D721Med (cell line): ENCODE measurements at regions not wholly inside any gene's neighbourhood (a gene's known extent, or its start where the extent isn't known, plus 50 kb on each side); places are given as distances from the start of the nearest gene placed in this dataset.
"Not testable (repeated sequence)": the region's sequence is repeated elsewhere in the genome, so short reads cannot be mapped to it uniquely, and the experiment has no call there.

Experiments used
- DNase-seq: peaks from one replicate; pipeline ENCODE4 v3.0.0; 2011; ENCODE audit warnings: low spot score; ENCODE audit not compliant: insufficient read length
- FAIRE-seq: peaks from 2 replicates; lab custom pipeline; 2011; peaks lifted over from hg19 to GRCh38; lab: Jason Lieb, UNC
- TF ChIP-seq, protein P1 (sequence below): IDR thresholded peaks from 2 replicates; pipeline ENCODE4 v1.5.1; 2012; ENCODE audit warnings: mild to moderate bottlenecking, control low read depth; ENCODE audit not compliant: insufficient read depth; ENCODE audit errors: missing control alignments

DNA sequence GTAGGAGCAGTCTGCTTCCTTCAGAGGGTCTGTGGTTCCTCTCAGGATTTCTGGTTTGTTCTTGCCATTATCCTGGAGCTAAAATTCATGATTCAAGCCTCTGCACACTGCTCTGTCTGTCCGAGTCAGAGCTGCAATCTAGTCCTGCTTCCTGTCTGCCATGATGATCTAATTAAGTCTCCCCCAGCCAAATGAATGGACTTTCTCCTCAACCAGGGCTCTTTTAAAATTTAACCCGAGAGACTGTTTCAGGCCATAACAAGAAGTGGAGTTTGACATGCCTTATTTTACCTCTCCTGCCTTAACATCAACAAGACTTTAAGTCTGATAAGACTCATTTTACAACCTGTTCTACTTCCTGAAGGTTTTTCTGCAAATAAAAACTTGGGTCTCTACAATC lies 1009.6 kb upstream of the DDX18 start:
- TF ChIP-seq, protein P1, sequence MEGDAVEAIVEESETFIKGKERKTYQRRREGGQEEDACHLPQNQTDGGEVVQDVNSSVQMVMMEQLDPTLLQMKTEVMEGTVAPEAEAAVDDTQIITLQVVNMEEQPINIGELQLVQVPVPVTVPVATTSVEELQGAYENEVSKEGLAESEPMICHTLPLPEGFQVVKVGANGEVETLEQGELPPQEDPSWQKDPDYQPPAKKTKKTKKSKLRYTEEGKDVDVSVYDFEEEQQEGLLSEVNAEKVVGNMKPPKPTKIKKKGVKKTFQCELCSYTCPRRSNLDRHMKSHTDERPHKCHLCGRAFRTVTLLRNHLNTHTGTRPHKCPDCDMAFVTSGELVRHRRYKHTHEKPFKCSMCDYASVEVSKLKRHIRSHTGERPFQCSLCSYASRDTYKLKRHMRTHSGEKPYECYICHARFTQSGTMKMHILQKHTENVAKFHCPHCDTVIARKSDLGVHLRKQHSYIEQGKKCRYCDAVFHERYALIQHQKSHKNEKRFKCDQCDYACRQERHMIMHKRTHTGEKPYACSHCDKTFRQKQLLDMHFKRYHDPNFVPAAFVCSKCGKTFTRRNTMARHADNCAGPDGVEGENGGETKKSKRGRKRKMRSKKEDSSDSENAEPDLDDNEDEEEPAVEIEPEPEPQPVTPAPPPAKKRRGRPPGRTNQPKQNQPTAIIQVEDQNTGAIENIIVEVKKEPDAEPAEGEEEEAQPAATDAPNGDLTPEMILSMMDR, result no peak
- no peak for DNase-seq
- no peak for FAIRE-seq

DNA sequence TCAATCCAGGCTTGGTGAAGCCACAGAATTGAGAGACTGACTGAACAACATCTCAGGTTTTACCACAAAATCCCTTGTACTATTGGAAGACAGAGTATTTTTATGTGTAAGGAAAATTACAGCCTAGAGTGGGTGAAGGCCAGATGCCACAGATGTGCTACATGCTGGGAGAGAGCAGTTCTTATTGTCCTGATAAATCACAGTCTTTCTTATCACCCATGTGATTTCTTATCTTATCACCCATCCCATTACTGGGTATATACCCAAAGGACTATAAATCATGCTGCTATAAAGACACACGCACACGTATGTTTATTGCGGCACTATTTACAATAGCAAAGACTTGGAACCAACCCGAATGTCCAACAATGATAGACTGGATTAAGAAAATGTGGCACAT lies 1008.0 kb upstream of the DDX18 start:
- DNase-seq, FAIRE-seq: not testable (repeated sequence)

DNA sequence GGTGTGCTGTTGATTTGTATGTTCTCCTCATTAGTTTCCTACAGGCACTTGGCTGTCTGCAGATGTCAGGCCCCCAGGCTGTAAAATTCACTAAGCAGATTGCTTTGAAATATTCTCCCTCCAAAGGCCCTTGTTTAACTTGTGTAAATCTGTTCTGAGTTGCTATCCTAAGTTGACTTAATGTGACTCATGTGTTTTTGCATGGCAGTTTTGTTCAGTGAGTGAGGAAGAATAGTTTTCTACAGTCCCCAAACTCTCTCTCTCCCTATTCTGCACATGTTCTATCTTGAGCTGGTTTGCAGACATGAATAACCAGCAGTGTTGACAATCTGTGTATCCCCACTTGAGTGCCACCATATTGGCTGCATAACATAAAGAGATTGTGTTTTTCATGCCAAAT lies 1005.4 kb upstream of the DDX18 start:
- TF ChIP-seq, protein P1, result no peak
- no peak for FAIRE-seq
- no peak for DNase-seq

DNA sequence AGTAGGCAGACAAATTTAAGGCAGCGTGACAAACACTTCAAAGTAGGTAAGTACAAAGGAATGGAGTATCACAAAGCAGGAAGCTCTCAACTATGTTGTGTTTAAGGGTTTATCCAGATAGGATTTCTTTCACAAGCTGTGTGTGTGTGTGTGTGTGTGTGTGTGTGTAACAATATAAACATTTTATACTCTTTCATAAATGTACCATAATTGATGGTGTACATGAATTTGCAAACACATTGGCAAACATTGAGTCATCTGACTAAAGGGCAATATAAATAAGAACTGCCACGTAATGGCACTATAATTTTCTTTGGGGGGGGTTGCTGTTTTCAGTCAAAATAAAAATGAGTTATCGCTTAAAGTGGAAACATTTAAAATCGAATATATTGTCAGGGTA lies 1004.4 kb upstream of the DDX18 start:
- FAIRE-seq (no peak), DNase-seq (no peak)
- TF ChIP-seq, protein P1, result no peak

DNA sequence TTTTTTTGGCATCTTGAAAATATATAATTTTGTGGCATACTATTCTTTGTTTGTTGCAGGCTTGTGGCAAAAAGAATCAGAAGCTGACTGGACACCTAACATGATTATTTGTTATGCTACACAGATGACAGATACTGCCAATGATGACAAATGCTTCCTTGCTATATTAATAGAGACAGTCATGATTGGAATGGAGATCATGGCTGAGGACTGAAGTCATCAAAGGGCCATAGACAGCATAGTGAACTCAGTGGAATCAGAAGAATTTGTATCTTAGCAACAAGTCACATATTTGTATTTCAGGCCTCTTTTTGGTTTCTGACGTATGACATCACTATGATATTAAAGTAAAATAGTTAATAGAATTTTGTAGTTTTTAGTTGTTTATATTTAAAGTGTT lies 1003.8 kb upstream of the DDX18 start:
- FAIRE-seq (no peak), DNase-seq (no peak)
- TF ChIP-seq, protein P1, result no peak

DNA sequence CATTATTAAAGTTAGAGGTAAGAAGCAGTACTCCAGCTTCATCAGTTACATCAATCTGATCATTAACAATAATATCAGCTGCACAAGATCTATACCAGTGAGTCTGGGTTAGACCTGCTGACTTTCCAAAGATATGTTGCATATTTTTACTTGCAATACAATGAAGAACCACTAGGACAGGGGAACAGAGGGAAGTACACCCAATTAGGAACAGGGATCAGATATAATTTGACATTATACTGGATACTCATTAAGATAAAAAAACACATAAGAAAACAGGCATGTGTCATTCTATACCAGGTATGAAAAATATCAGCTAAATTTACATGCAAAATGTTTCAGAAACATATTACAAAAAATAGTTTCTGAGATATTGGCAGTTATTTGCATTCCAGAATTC lies 995.1 kb upstream of the DDX18 start:
- FAIRE-seq (no peak), DNase-seq (no peak)
- TF ChIP-seq, protein P1, result no peak

DNA sequence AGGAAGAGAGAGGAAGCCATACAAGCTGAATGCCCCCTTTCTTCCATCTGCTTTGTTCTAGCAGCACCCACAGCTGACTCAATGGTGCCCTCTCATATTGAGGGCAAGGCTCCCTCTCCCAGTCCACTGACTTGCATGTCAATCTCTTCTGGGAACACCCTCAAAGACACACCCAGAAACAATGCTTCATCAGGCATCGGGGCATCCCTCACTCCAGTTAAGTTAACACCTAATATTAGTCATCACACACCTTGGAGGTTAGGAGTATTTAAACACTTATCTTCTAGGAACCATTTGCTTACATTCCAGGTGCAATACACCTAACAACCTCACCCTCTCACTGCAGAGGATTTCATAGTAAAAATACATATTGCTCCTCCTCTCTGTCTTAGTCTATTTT lies 993.5 kb upstream of the DDX18 start:
- TF ChIP-seq, protein P1, result no peak
- FAIRE-seq, result no peak
- no peak for DNase-seq

DNA sequence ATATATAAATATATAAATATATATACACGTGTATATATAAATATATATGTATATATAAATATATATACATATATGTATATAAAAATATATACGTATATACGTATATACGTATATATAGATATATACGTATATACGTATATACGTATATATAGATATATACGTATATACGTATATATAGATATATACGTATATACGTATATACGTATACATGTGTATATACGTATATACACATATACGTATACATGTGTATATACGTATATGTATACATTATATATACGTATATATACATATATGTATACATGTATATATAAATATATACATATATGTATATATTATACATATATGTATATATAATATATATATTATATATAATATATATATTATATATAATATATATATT lies 984.9 kb upstream of the DDX18 start:
- not testable (repeated sequence) for FAIRE-seq, DNase-seq
